NB4 (cell line): ENCODE measurements at regions not wholly inside any gene's neighbourhood (a gene's known extent, or its start where the extent isn't known, plus 50 kb on each side); places are given as distances from the start of the nearest gene placed in this dataset.

ENCODE experiments used
- DNase-seq: peaks from one replicate; pipeline ENCODE4 v3.0.0; 2010; ENCODE audit warnings: low read depth
- H3K4me3 ChIP-seq: one replicate; pipeline ENCODE4 v1.5.1; 2011; ENCODE audit warnings: mild to moderate bottlenecking, low read depth, low read length, moderate library complexity
- CTCF ChIP-seq: IDR thresholded peaks from one replicate; pipeline ENCODE4 v1.5.1; 2012; ENCODE audit warnings: low read depth, low read length
- MAX ChIP-seq: IDR thresholded peaks from 2 replicates; pipeline ENCODE4 v1.6.1; 2011; ENCODE audit warnings: low read depth, low read length
- MYC ChIP-seq: IDR thresholded peaks from 2 replicates; pipeline ENCODE4 v1.6.1; 2011; ENCODE audit warnings: low read depth, low read length
- POLR2A ChIP-seq: IDR thresholded peaks from 2 replicates; pipeline ENCODE4 v1.6.1; 2011; ENCODE audit warnings: mild to moderate bottlenecking; ENCODE audit not compliant: insufficient read length; ENCODE audit errors: extremely low read depth

GRCh38 chr12:84638811-84639368 is 273.7 kb downstream of the SLC6A15 start:
- TF ChIP-seq CTCF (no peak), POLR2A (no peak), MYC (no peak), MAX (no peak)
- no peak for DNase-seq
- no peak overlapping the region for H3K4me3 ChIP-seq

GRCh38 chr12:84637926-84638325 is 274.7 kb downstream of the SLC6A15 start:
- no peak for DNase-seq
- TF ChIP-seq POLR2A, result no peak
- no peak for TF ChIP-seq MYC
- no peak for TF ChIP-seq MAX
- no peak for TF ChIP-seq CTCF
- H3K4me3 ChIP-seq, result no peak overlapping the region

GRCh38 chr12:84636801-84637290 is 275.8 kb downstream of the SLC6A15 start:
- H3K4me3 ChIP-seq, result no peak overlapping the region
- TF ChIP-seq MAX, result no peak
- no peak for TF ChIP-seq POLR2A
- DNase-seq, result no peak

GRCh38 chr12:84634526-84634925 is 278.1 kb downstream of the SLC6A15 start:
- no peak for TF ChIP-seq MYC
- TF ChIP-seq MAX, result no peak
- no peak for TF ChIP-seq POLR2A
- no peak for TF ChIP-seq CTCF
- H3K4me3 ChIP-seq, result no peak overlapping the region

GRCh38 chr12:84632556-84632955 is 280.0 kb downstream of the SLC6A15 start:
- TF ChIP-seq POLR2A, result no peak
- no peak for TF ChIP-seq MYC
- H3K4me3 ChIP-seq, result no peak overlapping the region

More at GRCh38 chr12:84634526-84634925, 278.1 kb downstream of the SLC6A15 start:
- DNase-seq, result no peak

GRCh38 chr12:84631020-84631419 is 281.6 kb downstream of the SLC6A15 start:
- DNase-seq, result no peak
- no peak for TF ChIP-seq POLR2A
- TF ChIP-seq MAX, result no peak
- TF ChIP-seq CTCF, result no peak
- TF ChIP-seq MYC, result no peak
- H3K4me3 ChIP-seq, result no peak overlapping the region

More at GRCh38 chr12:84632556-84632955, 280.0 kb downstream of the SLC6A15 start:
- DNase-seq, result no peak
